Endothelial cell (in vitro differentiated cells): ENCODE measurements at regions not wholly inside any gene's neighbourhood (a gene's known extent, or its start where the extent isn't known, plus 50 kb on each side); places are given as distances from the start of the nearest gene placed in this dataset.

Experiments used
- DNase-seq: peaks from one replicate; pipeline ENCODE4 v3.0.0; 2021; ENCODE audit warnings: low spot score
- H3K27ac Mint-ChIP-seq: one replicate; pipeline ENCODE4 v1.8.0; 2021; ENCODE audit warnings: mixed read lengths, inconsistent platforms; ENCODE audit not compliant: unreplicated experiment
- H3K27me3 Mint-ChIP-seq: one replicate; pipeline ENCODE4 v1.8.0; 2021; ENCODE audit warnings: mild to moderate bottlenecking, moderate library complexity, mixed read lengths, inconsistent platforms; ENCODE audit not compliant: unreplicated experiment
- H3K36me3 Mint-ChIP-seq: one replicate; pipeline ENCODE4 v1.8.0; 2021; ENCODE audit warnings: mild to moderate bottlenecking, low read depth, mixed read lengths, inconsistent platforms; ENCODE audit not compliant: unreplicated experiment
- H3K4me1 Mint-ChIP-seq: one replicate; pipeline ENCODE4 v1.8.0; 2021; ENCODE audit warnings: mild to moderate bottlenecking, mixed read lengths, inconsistent platforms; ENCODE audit not compliant: unreplicated experiment
- H3K4me3 Mint-ChIP-seq: one replicate; pipeline ENCODE4 v1.8.0; 2021; ENCODE audit warnings: mild to moderate bottlenecking, mixed read lengths, inconsistent platforms; ENCODE audit not compliant: unreplicated experiment
- H3K9me3 Mint-ChIP-seq: one replicate; pipeline ENCODE4 v1.8.0; 2021; ENCODE audit warnings: mixed read lengths, inconsistent platforms; ENCODE audit not compliant: unreplicated experiment
- TF ChIP-seq, protein P1 (sequence below): fragments of 200-600 bp; sonication (generic); IDR thresholded peaks from one replicate; pipeline ENCODE4 v1.5.0; 2021; ENCODE audit warnings: antibody characterized with exemption; ENCODE audit not compliant: unreplicated experiment

DNA sequence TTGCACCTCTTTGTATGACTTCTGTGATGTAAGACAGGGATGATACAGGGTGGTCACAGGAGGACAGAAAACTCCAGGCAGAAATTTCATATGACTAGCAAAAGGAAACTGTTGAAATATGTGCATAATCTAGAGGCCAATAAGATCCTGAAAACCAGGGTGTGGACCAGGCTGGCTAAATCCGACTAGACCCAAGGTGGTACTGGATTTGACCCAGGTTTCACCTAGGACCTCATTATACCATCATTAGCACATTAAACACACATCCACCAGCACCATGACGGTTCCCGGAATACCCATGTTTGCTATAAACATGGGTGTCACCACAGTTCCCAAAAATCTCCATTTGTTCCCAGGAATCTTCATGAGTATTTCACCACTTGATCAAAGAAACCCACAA lies 517.1 kb downstream of the ZNF608 start:
- Mint-ChIP-seq H3K4me3 (no peak overlapping the region), H3K36me3 (no peaks in the 10 kb centered on the region), H3K9me3 (no peaks in the 10 kb centered on the region), H3K4me1 (peaks cover 1% of the 10 kb centered on the region), H3K27ac (no peak overlapping the region), H3K27me3 (no peaks in the 10 kb centered on the region)
- TF ChIP-seq, protein P1, sequence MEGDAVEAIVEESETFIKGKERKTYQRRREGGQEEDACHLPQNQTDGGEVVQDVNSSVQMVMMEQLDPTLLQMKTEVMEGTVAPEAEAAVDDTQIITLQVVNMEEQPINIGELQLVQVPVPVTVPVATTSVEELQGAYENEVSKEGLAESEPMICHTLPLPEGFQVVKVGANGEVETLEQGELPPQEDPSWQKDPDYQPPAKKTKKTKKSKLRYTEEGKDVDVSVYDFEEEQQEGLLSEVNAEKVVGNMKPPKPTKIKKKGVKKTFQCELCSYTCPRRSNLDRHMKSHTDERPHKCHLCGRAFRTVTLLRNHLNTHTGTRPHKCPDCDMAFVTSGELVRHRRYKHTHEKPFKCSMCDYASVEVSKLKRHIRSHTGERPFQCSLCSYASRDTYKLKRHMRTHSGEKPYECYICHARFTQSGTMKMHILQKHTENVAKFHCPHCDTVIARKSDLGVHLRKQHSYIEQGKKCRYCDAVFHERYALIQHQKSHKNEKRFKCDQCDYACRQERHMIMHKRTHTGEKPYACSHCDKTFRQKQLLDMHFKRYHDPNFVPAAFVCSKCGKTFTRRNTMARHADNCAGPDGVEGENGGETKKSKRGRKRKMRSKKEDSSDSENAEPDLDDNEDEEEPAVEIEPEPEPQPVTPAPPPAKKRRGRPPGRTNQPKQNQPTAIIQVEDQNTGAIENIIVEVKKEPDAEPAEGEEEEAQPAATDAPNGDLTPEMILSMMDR = no peak
- no peak for DNase-seq

DNA sequence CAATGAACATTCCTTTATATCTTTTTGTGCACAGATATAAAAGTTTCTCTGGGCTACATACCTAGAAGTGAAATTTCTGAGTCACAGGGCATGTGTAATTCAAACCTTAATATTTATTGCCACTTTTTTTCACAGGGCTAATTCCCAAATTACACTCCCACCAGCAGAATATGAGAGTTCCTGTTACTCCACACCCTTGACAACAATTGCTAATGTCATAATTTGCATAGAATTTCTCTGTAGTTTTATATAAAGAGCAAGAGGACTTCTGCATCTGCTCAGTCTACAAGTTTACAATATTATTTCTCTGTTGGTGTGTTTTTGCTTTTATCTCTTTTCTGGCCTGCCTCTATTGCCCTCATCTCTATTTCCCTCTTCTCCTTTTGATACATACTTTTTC lies 518.5 kb downstream of the ZNF608 start:
- TF ChIP-seq, protein P1 = no peak
- no peak overlapping the region for H3K4me3 Mint-ChIP-seq
- H3K4me1 Mint-ChIP-seq = no peaks in the 10 kb centered on the region
- no peak overlapping the region for H3K27ac Mint-ChIP-seq
- H3K36me3 Mint-ChIP-seq = no peaks in the 10 kb centered on the region
- H3K9me3 Mint-ChIP-seq = no peaks in the 10 kb centered on the region
- no peak for DNase-seq
- no peaks in the 10 kb centered on the region for H3K27me3 Mint-ChIP-seq

DNA sequence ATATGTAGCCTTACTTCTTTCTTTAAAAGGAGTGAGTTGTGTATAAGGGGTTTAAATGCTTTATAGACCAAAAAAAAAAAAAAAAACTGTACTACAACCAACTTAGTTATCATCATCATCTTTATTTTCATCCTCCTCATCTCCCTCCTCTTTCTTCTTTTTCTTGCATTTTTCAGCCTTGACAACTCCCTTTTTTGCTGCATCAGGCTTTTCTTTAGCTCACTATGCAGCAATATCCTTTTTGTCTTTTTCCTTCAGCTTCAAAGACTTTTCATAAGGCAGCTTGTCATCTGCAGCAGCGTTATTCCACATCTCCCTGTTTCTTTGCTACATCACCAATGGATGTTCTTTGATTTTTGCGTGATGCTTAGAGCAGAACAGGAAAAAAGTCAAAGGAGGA lies 526.0 kb downstream of the ZNF608 start:
- no peaks in the 10 kb centered on the region for H3K36me3 Mint-ChIP-seq
- H3K9me3 Mint-ChIP-seq = peaks cover 1% of the 10 kb centered on the region
- no peak for DNase-seq
- no peaks in the 10 kb centered on the region for H3K4me1 Mint-ChIP-seq
- TF ChIP-seq, protein P1 = no peak
- H3K4me3 Mint-ChIP-seq = no peak overlapping the region
- H3K27me3 Mint-ChIP-seq = no peaks in the 10 kb centered on the region
- H3K27ac Mint-ChIP-seq = no peak overlapping the region

DNA sequence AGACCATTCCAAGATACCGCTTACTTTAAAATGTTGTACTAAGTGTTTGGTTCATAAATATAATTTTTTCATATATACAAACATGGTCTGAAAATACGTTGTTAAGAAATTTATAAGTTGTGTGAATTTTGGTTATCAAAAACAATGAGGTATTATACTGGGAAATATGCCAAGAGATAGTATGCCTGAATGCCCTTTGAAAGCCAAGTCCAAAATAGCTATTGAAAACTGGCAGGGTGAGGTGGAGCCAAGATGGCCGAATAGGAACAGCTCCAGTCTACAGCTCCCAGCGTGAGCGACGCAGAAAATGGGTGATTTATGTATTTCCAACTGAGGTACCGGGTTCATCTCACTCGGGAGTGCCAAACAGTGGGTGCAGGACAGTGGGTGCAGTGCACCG lies 533.5 kb downstream of the ZNF608 start:
- no peak for DNase-seq
- H3K4me1 Mint-ChIP-seq = no peaks in the 10 kb centered on the region
- TF ChIP-seq, protein P1 = no peak
- H3K27me3 Mint-ChIP-seq = no peaks in the 10 kb centered on the region
- H3K9me3 Mint-ChIP-seq = peaks cover 16% of the 10 kb centered on the region
- H3K36me3 Mint-ChIP-seq = no peaks in the 10 kb centered on the region
- no peak overlapping the region for H3K4me3 Mint-ChIP-seq
- no peak overlapping the region for H3K27ac Mint-ChIP-seq

DNA sequence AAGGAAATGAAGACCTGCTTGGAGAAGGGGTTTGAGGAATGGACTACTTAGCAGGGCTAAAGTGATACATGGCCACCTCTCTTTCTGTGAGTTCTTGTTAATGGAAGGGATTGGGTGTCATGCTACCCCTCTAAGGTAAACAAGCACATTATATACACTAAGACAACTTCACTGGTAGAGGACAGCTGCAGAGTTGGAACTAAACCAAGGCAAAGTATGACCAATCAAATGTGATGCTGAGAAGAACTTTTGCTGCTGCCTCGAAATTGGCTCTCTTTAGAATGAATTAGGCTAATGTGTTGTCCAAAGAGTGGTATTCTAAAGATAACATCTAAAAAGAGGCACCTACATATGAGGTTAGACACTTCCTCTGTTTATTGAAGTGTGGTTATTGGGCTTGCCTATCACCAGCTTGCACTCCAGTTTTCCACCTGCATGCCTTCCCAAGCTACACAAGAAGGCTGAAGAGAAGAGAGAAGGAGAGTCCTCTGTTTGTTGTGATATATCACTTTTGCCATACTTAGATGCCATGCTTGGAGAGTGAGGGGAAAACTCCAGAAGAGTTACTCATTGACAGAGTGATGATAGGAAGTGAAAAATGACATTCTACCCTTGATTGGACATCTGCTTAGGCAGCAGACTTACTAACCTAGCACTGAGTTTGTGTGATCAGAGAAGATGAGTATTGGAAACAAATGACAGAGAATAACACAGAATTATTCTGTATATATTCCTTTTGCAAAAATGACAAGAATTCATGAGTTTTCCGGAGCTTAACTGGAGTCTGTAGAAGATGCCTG lies 536.1 kb downstream of the ZNF608 start:
- H3K4me1 Mint-ChIP-seq = no peaks in the 10 kb centered on the region
- H3K9me3 Mint-ChIP-seq = peaks cover 14% of the 10 kb centered on the region
- no peaks in the 10 kb centered on the region for H3K27me3 Mint-ChIP-seq
- no peak overlapping the region for H3K27ac Mint-ChIP-seq
- no peak for DNase-seq
- no peak overlapping the region for H3K4me3 Mint-ChIP-seq
- H3K36me3 Mint-ChIP-seq = no peaks in the 10 kb centered on the region
- TF ChIP-seq, protein P1 = no peak
